Cardiac muscle cell (in vitro differentiated cells and primary cell): ENCODE measurements at regions not wholly inside any gene's neighbourhood (a gene's known extent, or its start where the extent isn't known, plus 50 kb on each side); places are given as distances from the start of the nearest gene placed in this dataset.

Experiments
- DNase-seq, 2 donors: peaks; one replicate each; pipeline versions ENCODE4 v3.0.0 to v3.0.0-alpha.2; 2010 to 2017; ENCODE audit warnings: low read depth in 1 of 2, low spot score in 1 of 2
- H3K27ac ChIP-seq: fragments of 200-600 bp; sonication (generic); 2 replicates; pipeline ENCODE4 v1.5.1; 2016
- H3K27me3 ChIP-seq: fragments of 200-600 bp; sonication (generic); 2 replicates; pipeline ENCODE4 v1.6.0; 2016; ENCODE audit warnings: control low read depth
- H3K36me3 ChIP-seq: fragments of 200-600 bp; sonication (generic); 2 replicates; pipeline ENCODE4 v1.5.1; 2016; ENCODE audit warnings: control low read depth
- H3K4me1 ChIP-seq: fragments of 200-600 bp; sonication (generic); 2 replicates; pipeline ENCODE4 v1.8.1; 2017; ENCODE audit warnings: low read depth, mild to moderate bottlenecking, mixed run types
- H3K4me3 ChIP-seq: fragments of 200-600 bp; sonication (generic); 2 replicates; pipeline ENCODE4 v1.5.1; 2016; ENCODE audit warnings: mild to moderate bottlenecking
- H3K9me3 ChIP-seq: fragments of 200-600 bp; sonication (generic); 2 replicates; pipeline ENCODE4 v1.5.1; 2017; ENCODE audit warnings: low read depth, mild to moderate bottlenecking, control low read depth
- TF ChIP-seq, protein P1 (sequence below): IDR thresholded peaks from 2 replicates; pipeline ENCODE4 v1.5.1; 2012; ENCODE audit warnings: low read depth, mild to moderate bottlenecking, low read length

DNA sequence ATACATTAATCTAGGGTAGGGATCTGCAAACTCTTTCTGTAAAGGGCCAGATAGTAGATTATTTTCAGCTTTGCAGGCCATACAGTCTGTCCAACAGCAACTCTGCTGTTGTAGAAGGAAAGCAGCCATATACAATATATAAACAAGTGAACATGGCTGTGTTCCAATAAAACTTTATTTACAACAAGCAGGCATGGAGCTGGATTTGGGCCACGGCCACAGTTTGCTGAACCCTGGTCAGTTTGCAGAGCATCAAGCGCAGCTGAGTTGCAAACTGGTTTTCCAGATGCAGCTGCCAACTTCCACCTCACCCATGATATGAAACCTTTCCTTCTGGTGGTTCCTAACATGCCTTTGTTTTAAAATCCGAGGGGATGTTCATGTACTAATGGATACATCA lies 310.4 kb upstream of the NFE2L3 start:
- Histone ChIP-seq H3K4me1 (peaks cover 50% of the 10 kb centered on the region), H3K9me3 (no peaks in the 10 kb centered on the region), H3K4me3 (no peak overlapping the region), H3K27me3 (no peaks in the 10 kb centered on the region), H3K27ac (peak overlapping the region; percentile 71), H3K36me3 (no peaks in the 10 kb centered on the region)
- TF ChIP-seq, protein P1, sequence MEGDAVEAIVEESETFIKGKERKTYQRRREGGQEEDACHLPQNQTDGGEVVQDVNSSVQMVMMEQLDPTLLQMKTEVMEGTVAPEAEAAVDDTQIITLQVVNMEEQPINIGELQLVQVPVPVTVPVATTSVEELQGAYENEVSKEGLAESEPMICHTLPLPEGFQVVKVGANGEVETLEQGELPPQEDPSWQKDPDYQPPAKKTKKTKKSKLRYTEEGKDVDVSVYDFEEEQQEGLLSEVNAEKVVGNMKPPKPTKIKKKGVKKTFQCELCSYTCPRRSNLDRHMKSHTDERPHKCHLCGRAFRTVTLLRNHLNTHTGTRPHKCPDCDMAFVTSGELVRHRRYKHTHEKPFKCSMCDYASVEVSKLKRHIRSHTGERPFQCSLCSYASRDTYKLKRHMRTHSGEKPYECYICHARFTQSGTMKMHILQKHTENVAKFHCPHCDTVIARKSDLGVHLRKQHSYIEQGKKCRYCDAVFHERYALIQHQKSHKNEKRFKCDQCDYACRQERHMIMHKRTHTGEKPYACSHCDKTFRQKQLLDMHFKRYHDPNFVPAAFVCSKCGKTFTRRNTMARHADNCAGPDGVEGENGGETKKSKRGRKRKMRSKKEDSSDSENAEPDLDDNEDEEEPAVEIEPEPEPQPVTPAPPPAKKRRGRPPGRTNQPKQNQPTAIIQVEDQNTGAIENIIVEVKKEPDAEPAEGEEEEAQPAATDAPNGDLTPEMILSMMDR: no peak
- DNase-seq: no peak

DNA sequence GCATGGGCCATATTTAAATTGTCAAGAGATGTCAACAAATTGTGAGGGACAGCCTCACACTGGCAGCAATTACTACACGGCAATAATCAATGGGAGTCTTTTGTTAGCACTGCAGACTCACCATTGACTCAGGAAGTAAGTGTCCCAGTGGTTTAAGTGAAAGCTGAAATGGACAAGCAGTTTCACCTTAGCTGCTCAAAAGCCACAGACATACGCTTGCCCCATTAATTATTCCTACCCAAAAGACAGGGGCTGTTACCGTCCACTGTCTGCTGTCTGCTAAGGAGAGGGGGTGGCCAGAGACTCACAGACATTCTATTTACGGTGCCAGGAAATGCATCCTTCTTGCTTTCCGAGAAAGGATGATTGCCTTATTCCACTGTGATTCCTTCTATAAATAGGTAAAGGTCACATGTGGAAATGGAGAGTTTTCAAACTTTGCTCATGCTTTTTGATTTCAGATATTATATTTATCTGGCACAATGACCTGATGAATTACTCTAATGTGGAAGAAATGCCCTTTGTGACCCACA lies 309.7 kb upstream of the NFE2L3 start:
- Histone ChIP-seq H3K9me3 (no peaks in the 10 kb centered on the region), H3K27me3 (no peaks in the 10 kb centered on the region), H3K4me3 (no peak overlapping the region), H3K27ac (peak overlapping the region; percentile 71), H3K4me1 (peaks cover 57% of the 10 kb centered on the region), H3K36me3 (no peaks in the 10 kb centered on the region)
- no peak for DNase-seq
- TF ChIP-seq, protein P1: no peak

GRCh38 chr7:25843467-25843866 lies 308.5 kb upstream of the NFE2L3 start:
- H3K4me1 ChIP-seq: peaks cover 61% of the 10 kb centered on the region
- no peaks in the 10 kb centered on the region for H3K9me3 ChIP-seq
- no peak overlapping the region for H3K27ac ChIP-seq
- TF ChIP-seq, protein P1: no peak
- no peaks in the 10 kb centered on the region for H3K36me3 ChIP-seq
- H3K4me3 ChIP-seq: no peak overlapping the region
- DNase-seq: no peak
- no peaks in the 10 kb centered on the region for H3K27me3 ChIP-seq

- H3K4me3 ChIP-seq: no peak overlapping the region
- no peak overlapping the region for H3K27ac ChIP-seq
- TF ChIP-seq, protein P1: no peak
- DNase-seq: peak in 1 of 2 donors; percentile 87
- no peaks in the 10 kb centered on the region for H3K9me3 ChIP-seq
- no peaks in the 10 kb centered on the region for H3K36me3 ChIP-seq
- H3K4me1 ChIP-seq: peaks cover 63% of the 10 kb centered on the region
- H3K27me3 ChIP-seq: no peaks in the 10 kb centered on the region
Measured at GRCh38 chr7:25844102-25844870, 307.7 kb upstream of the NFE2L3 start.

DNA sequence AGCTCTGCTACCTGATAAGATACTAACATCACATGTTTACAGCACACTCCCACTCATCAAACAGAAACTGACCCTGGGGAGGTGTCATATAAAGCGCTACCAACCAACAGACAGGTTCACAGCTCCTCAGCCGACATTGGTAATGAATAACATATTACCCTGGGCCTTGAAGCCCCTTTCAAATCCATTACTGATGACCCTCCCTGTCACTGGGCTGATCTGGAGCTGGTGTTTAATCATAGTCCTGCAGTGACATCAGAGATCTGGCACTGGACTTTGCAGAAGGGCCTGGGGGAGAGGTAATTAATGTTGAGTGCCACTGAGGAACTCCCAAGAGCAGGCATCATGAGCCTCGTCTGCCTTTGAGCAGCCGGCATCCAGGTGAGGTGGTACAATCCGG lies 306.5 kb upstream of the NFE2L3 start:
- DNase-seq: no peak
- no peaks in the 10 kb centered on the region for H3K27me3 ChIP-seq
- H3K4me1 ChIP-seq: peaks cover 64% of the 10 kb centered on the region
- TF ChIP-seq, protein P1: no peak
- no peak overlapping the region for H3K27ac ChIP-seq
- no peaks in the 10 kb centered on the region for H3K36me3 ChIP-seq
- no peaks in the 10 kb centered on the region for H3K9me3 ChIP-seq
- H3K4me3 ChIP-seq: no peak overlapping the region
